DOHH2 (cell line): ENCODE measurements at regions not wholly inside any gene's neighbourhood (a gene's known extent, or its start where the extent isn't known, plus 50 kb on each side); places are given as distances from the start of the nearest gene placed in this dataset.

Experiments
- H3F3A ChIP-seq: fragments of 200-600 bp; sonication (generic), shearing (Covaris generic); 2 replicates; pipeline ENCODE4 v1.6.0; 2016; ENCODE audit warnings: antibody characterized with exemption, mild to moderate bottlenecking; ENCODE audit not compliant: control insufficient read depth, insufficient read depth
- H3K27ac ChIP-seq: fragments of 200-600 bp; sonication (generic); 2 replicates; pipeline ENCODE4 v1.5.1; 2014; ENCODE audit warnings: low read depth, mild to moderate bottlenecking, low read length, moderate library complexity
- H3K27me3 ChIP-seq: fragments of 200-600 bp; sonication (generic); 2 replicates; pipeline ENCODE4 v1.6.1; 2014; ENCODE audit warnings: mild to moderate bottlenecking, low read length, mixed read lengths; ENCODE audit not compliant: control insufficient read depth
- H3K36me3 ChIP-seq: fragments of 200-600 bp; sonication (generic); 2 replicates; pipeline ENCODE4 v1.6.1; 2014; ENCODE audit warnings: mild to moderate bottlenecking, low read length, moderate library complexity, mixed read lengths; ENCODE audit not compliant: control insufficient read depth
- H3K4me1 ChIP-seq: fragments of 200-600 bp; sonication (generic); 2 replicates; pipeline ENCODE4 v1.6.1; 2014; ENCODE audit warnings: mild to moderate bottlenecking, low read length, mixed read lengths; ENCODE audit not compliant: control insufficient read depth
- H3K4me2 ChIP-seq: fragments of 200-600 bp; sonication (generic); 2 replicates; pipeline ENCODE4 v1.6.0; 2014; ENCODE audit warnings: mild to moderate bottlenecking, low read length, moderate library complexity
- H3K4me3 ChIP-seq: fragments of 200-600 bp; sonication (generic); 2 replicates; pipeline ENCODE4 v1.5.1; 2014; ENCODE audit warnings: mild to moderate bottlenecking, low read length, mixed read lengths
- H3K79me2 ChIP-seq: fragments of 200-600 bp; sonication (generic); 2 replicates; pipeline ENCODE4 v1.6.1; 2014; ENCODE audit warnings: mild to moderate bottlenecking, low read length, mixed read lengths; ENCODE audit not compliant: control insufficient read depth
- H3K9me2 ChIP-seq: fragments of 200-600 bp; sonication (generic); replicated peaks from 2 replicates; pipeline ENCODE4 v1.6.1; 2014; ENCODE audit warnings: mild to moderate bottlenecking, low read length, mixed read lengths; ENCODE audit not compliant: control insufficient read depth
- H3K9me3 ChIP-seq: fragments of 200-600 bp; sonication (generic); 2 replicates; pipeline ENCODE4 v1.6.1; 2014; ENCODE audit warnings: antibody characterized with exemption, low read length, mixed read lengths; ENCODE audit not compliant: control insufficient read depth, insufficient read depth
- H4K20me1 ChIP-seq: fragments of 200-600 bp; sonication (generic); 2 replicates; pipeline ENCODE4 v1.6.0; 2014; ENCODE audit warnings: low read depth, mild to moderate bottlenecking, antibody characterized with exemption, low read length, moderate library complexity; ENCODE audit not compliant: control insufficient read depth, insufficient read depth
- EZH2phosphoT487 ChIP-seq: fragments of 200-600 bp; sonication (generic); IDR thresholded peaks from 2 replicates; pipeline ENCODE4 v1.6.1; 2017; ENCODE audit warnings: borderline replicate concordance, mild to moderate bottlenecking, antibody characterized with exemption, low read length, moderate library complexity, mixed read lengths
- TF ChIP-seq, protein P1 (sequence below): fragments of 200-600 bp; sonication (generic); IDR thresholded peaks from one replicate; pipeline ENCODE4 v1.5.1; 2014; ENCODE audit warnings: antibody characterized with exemption, mild to moderate bottlenecking, low read depth, low read length; ENCODE audit not compliant: poor library complexity, severe bottlenecking

DNA sequence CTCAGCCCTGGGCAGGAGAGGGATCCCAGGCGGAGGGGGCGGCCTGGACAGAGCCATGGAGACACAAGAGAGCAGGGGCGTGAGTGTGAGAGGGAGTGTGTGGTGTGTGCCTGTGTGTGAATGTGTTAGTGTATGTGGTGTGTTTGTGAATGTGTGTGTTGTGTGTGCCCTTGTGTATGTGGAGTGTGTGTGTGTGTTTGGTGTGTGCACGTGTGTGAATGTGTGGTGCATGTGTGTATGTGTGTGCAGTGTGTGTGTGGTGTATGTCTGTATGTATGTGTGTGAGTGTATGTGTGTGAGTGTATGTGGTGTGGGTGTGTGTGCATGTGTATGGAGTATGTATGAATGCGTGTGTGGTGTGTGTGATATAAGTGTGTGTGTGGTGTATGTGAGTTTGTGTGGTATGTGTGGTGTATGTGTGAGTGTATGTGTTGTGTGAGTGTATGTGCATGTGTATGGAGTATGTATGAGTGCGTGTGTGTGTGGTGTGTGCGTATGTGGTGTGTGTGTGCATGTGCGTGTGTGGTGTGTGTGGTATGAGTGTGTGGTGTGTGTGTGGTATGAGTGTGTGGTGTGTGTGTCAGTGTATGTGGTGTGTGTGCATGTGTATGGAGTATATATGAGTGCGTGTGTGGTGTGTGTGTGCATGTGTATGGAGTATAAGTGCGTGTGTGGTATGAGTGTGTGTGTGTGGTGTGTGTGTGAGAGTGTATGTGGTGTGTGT, 175.2 kb upstream of the AFDN start:
- no peaks in the 10 kb centered on the region for H3K79me2 ChIP-seq
- no peaks in the 10 kb centered on the region for H3K36me3 ChIP-seq
- no peak overlapping the region for H3K4me2 ChIP-seq
- no peaks in the 10 kb centered on the region for H3F3A ChIP-seq
- H3K9me3 ChIP-seq, result peaks cover 9% of the 10 kb centered on the region; the same call in 1 of the 2 replicates
- no peaks in the 10 kb centered on the region for H3K27me3 ChIP-seq
- no peak overlapping the region for H3K27ac ChIP-seq
- TF ChIP-seq EZH2phosphoT487, result no peak
- TF ChIP-seq, protein P1, sequence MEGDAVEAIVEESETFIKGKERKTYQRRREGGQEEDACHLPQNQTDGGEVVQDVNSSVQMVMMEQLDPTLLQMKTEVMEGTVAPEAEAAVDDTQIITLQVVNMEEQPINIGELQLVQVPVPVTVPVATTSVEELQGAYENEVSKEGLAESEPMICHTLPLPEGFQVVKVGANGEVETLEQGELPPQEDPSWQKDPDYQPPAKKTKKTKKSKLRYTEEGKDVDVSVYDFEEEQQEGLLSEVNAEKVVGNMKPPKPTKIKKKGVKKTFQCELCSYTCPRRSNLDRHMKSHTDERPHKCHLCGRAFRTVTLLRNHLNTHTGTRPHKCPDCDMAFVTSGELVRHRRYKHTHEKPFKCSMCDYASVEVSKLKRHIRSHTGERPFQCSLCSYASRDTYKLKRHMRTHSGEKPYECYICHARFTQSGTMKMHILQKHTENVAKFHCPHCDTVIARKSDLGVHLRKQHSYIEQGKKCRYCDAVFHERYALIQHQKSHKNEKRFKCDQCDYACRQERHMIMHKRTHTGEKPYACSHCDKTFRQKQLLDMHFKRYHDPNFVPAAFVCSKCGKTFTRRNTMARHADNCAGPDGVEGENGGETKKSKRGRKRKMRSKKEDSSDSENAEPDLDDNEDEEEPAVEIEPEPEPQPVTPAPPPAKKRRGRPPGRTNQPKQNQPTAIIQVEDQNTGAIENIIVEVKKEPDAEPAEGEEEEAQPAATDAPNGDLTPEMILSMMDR, result no peak
- H3K4me1 ChIP-seq, result no peaks in the 10 kb centered on the region
- no peaks in the 10 kb centered on the region for H3K9me2 ChIP-seq
- H4K20me1 ChIP-seq, result no peaks in the 10 kb centered on the region
- H3K4me3 ChIP-seq, result no peak overlapping the region

DNA sequence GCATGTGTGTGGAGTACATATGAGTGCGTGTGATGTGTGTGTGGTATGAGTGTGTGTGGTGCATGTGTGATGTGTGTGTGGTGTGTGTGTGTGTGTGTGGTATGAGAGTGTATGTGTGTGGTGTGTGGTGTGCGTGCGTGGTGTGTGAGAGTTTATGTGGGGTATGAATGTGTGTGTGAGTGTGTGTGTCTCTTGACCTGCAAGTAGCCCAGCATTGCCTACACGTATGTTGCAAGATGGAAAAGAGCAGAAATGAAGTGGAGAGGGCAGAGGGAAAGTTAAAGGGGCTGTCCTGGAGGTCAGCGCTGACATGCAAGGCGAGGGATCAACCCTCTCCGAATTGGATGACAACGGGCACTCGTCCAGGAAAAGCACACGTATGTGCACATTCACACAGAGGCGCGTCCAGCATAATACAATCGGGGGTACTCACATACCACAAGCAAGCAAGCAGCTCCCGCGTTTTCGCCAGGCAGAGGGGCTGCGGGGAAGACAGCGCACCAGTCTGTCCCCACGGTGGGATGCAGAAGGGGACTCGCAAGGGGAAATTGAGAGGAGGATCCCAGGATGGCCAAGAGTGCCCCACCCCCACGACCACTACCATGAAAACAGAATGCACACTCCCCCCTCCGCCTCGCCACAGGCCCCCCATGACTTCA, 174.5 kb upstream of the AFDN start:
- Histone ChIP-seq H3K4me1 (no peaks in the 10 kb centered on the region), H3K4me2 (no peak overlapping the region), H4K20me1 (no peaks in the 10 kb centered on the region), H3K27me3 (no peaks in the 10 kb centered on the region), H3F3A (no peaks in the 10 kb centered on the region), H3K79me2 (no peaks in the 10 kb centered on the region), H3K36me3 (no peaks in the 10 kb centered on the region), H3K27ac (no peak overlapping the region), H3K4me3 (no peak overlapping the region), H3K9me3 (peaks cover 9% of the 10 kb centered on the region; the same call in 1 of the 2 replicates), H3K9me2 (no peaks in the 10 kb centered on the region)
- TF ChIP-seq, protein P1, result no peak
- TF ChIP-seq EZH2phosphoT487, result no peak

DNA sequence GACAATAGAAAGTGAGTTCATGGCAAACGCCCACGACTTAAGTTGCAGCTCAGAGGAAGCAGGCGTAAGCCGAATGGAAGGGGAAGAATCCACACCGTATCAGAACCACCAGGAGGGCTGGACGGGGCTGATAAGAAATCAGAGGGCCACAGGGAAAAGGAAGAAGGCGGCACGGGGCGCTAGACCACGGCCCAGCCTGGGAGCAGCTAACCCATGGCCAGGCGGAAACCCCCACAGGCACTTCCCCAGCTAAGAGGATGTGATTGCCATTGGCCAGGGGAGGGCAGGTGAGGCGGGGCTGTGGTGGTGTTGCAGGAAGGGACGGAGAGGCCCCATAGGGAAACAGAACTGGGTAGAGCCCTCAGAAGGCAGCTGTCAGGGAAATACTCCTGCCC, 174.0 kb upstream of the AFDN start:
- no peak overlapping the region for H3K4me2 ChIP-seq
- H4K20me1 ChIP-seq, result no peaks in the 10 kb centered on the region
- H3K4me1 ChIP-seq, result no peaks in the 10 kb centered on the region
- H3K27ac ChIP-seq, result no peak overlapping the region
- H3K36me3 ChIP-seq, result no peaks in the 10 kb centered on the region
- no peaks in the 10 kb centered on the region for H3F3A ChIP-seq
- peaks cover 9% of the 10 kb centered on the region; the same call in 1 of the 2 replicates for H3K9me3 ChIP-seq
- no peak overlapping the region for H3K4me3 ChIP-seq
- no peaks in the 10 kb centered on the region for H3K9me2 ChIP-seq
- H3K27me3 ChIP-seq, result no peaks in the 10 kb centered on the region
- TF ChIP-seq EZH2phosphoT487, result no peak
- TF ChIP-seq, protein P1, result no peak
- no peaks in the 10 kb centered on the region for H3K79me2 ChIP-seq
